Activated effector memory CD4-positive, alpha-beta T cell treated with anti-CD3 and anti-CD28 coated beads, Interleukin-2, amount 50 U/mL, for 16 hours (primary cell): ENCODE measurements at regions not wholly inside any gene's neighbourhood (a gene's known extent, or its start where the extent isn't known, plus 50 kb on each side); places are given as distances from the start of the nearest gene placed in this dataset.
A peak's percentile ranks its signal among the peaks of the same experiment; 100 is the strongest.
"Not testable (repeated sequence)": the region's sequence is repeated elsewhere in the genome, so short reads cannot be mapped to it uniquely, and the experiment has no call there.

Source experiments
- DNase-seq: peaks from one replicate; pipeline ENCODE4 v3.0.0-alpha.2; 2020

GRCh38 chr10:131363416-131363815 lies 51.9 kb upstream of the TCERG1L start:
- DNase-seq, result no peak

GRCh38 chr10:131371571-131371970 lies 60.0 kb upstream of the TCERG1L start:
- no peak for DNase-seq

GRCh38 chr10:131381576-131381975 lies 70.1 kb upstream of the TCERG1L start:
- no peak for DNase-seq

- DNase-seq, result not testable (repeated sequence)
Measured at GRCh38 chr10:131385161-131385872, 73.8 kb upstream of the TCERG1L start.

- no peak for DNase-seq
Measured at GRCh38 chr10:131387018-131387529, 75.6 kb upstream of the TCERG1L start.

GRCh38 chr10:131391936-131392335 lies 80.4 kb upstream of the TCERG1L start:
- no peak for DNase-seq

- peak; percentile 6 for DNase-seq
Measured at GRCh38 chr10:131396121-131397050, 84.9 kb upstream of the TCERG1L start.

GRCh38 chr10:131398166-131398565 lies 86.6 kb upstream of the TCERG1L start:
- peak; percentile 8 for DNase-seq

- DNase-seq, result no peak
Measured at GRCh38 chr10:131399981-131400380, 88.5 kb upstream of the TCERG1L start.

- DNase-seq, result no peak
Measured at GRCh38 chr10:131400513-131400912, 89.0 kb upstream of the TCERG1L start.

GRCh38 chr10:131402771-131403650 lies 91.5 kb upstream of the TCERG1L start:
- DNase-seq, result no peak

GRCh38 chr10:131403936-131404335 lies 92.4 kb upstream of the TCERG1L start:
- DNase-seq, result no peak

- no peak for DNase-seq
Measured at GRCh38 chr10:131404886-131405285, 93.4 kb upstream of the TCERG1L start.

DNA sequence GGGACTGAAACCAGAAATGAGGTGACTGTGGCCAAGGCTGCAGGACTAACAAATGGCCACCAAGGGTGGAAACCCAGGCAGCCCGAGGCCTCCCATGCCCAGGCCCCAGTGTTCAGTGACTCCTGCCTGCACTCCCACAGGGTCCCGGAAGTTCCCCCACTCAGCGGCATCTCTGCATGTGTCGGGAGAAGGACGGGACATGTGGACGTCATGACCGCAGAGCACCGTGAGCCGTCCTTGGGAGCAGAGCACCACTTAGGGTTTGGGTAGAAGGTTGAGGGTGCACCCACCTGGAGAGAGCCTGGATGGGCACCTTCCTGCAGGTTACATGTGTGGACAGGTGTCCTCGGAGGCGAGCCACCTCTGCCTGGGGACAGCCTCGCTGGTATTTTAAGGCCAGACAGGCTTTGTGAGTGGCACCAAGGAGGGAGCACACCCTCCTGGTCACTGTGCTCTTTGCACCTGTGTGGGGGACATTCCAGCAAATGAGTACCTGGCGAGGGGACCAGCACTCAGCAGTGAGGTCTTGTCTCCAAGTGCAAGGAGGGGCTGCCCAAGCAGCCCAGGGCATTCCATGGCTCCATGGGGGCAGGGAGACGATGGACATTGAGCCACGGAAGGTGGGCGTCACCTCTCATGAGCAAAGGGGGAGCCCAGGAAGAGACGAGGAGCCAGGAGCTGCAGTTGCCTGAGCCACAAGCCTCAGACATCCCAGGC lies 95.3 kb upstream of the TCERG1L start:
- DNase-seq, result no peak

GRCh38 chr10:131418681-131419080 lies 107.2 kb upstream of the TCERG1L start:
- no peak for DNase-seq

GRCh38 chr10:131419797-131420196 lies 108.3 kb upstream of the TCERG1L start:
- DNase-seq, result no peak

- DNase-seq, result no peak
Measured at GRCh38 chr10:131420867-131421266, 109.3 kb upstream of the TCERG1L start.

DNA sequence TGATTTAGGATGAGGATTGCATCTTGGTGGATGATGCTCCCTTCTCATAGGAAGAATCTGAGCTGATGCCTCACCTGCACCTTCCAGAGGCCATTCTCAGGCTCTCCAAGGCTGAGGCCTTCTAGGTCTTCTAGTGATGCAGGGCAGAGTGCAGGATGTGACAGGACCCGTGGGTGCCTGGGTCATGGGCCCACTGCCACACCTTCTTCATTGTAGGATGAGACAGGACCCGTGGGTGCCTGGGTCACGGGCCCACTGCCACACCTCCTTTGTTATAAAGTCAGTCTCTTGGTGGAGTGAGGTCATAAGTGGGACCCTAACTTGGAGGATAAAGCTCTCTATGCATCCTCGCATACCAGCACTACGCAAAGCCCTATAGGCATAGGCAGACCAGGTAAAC lies 109.9 kb upstream of the TCERG1L start:
- DNase-seq, result no peak

GRCh38 chr10:131422731-131423130 lies 111.2 kb upstream of the TCERG1L start:
- DNase-seq, result no peak

GRCh38 chr10:131424053-131424452 lies 112.5 kb upstream of the TCERG1L start:
- no peak for DNase-seq

- DNase-seq, result no peak
Measured at GRCh38 chr10:131424836-131425491, 113.4 kb upstream of the TCERG1L start.
